Osteoblast (primary cell): ENCODE measurements at regions not wholly inside any gene's neighbourhood (a gene's known extent, or its start where the extent isn't known, plus 50 kb on each side); places are given as distances from the start of the nearest gene placed in this dataset.

ENCODE experiments used
- DNase-seq: peaks from one replicate; pipeline ENCODE4 v3.0.0; 2011; ENCODE audit warnings: low spot score, mixed read lengths; ENCODE audit not compliant: insufficient read length; ENCODE audit errors: missing footprints
- H2AFZ ChIP-seq: 2 replicates; pipeline ENCODE4 v1.6.0; 2011; ENCODE audit warnings: mild to moderate bottlenecking, low read length
- H3K27ac ChIP-seq: 2 replicates; pipeline ENCODE4 v1.5.1; 2011; ENCODE audit warnings: mild to moderate bottlenecking, low read depth, low read length, moderate library complexity
- H3K27me3 ChIP-seq: 2 replicates; pipeline ENCODE4 v1.6.0; 2012; ENCODE audit warnings: mild to moderate bottlenecking, control low read depth, inconsistent platforms, low read length, moderate library complexity; ENCODE audit not compliant: insufficient read depth
- H3K36me3 ChIP-seq: 2 replicates; pipeline ENCODE4 v1.5.1; 2011; ENCODE audit warnings: mild to moderate bottlenecking, low read length, control low read depth, moderate library complexity; ENCODE audit not compliant: insufficient read depth
- H3K4me1 ChIP-seq: 2 replicates; pipeline ENCODE4 v1.5.1; 2011; ENCODE audit warnings: mild to moderate bottlenecking, low read length, control low read depth, moderate library complexity; ENCODE audit not compliant: insufficient read depth
- H3K4me2 ChIP-seq: 2 replicates; pipeline ENCODE4 v1.6.0; 2011; ENCODE audit warnings: mild to moderate bottlenecking, low read length; ENCODE audit not compliant: insufficient read depth
- H3K4me3 ChIP-seq: fragments of 200-600 bp; sonication (generic); 3 replicates; pipeline ENCODE4 v1.5.1; 2012; ENCODE audit warnings: mild to moderate bottlenecking, low read length, inconsistent platforms; ENCODE audit not compliant: insufficient read depth
- H3K79me2 ChIP-seq: 2 replicates; pipeline ENCODE4 v1.6.0; 2012; ENCODE audit warnings: mild to moderate bottlenecking, low read length, control low read depth, inconsistent platforms; ENCODE audit not compliant: insufficient read depth
- H3K9me3 ChIP-seq: 2 replicates; pipeline ENCODE4 v1.5.1; 2011; ENCODE audit warnings: low read depth, low read length, control low read depth
- H4K20me1 ChIP-seq: 2 replicates; pipeline ENCODE4 v1.6.0; 2012; ENCODE audit warnings: mild to moderate bottlenecking, low read length, control low read depth; ENCODE audit not compliant: insufficient read depth
- CTCF ChIP-seq: IDR thresholded peaks from 2 replicates; pipeline ENCODE4 v1.5.1; 2011; ENCODE audit warnings: mild to moderate bottlenecking, low read depth, low read length, moderate library complexity; ENCODE audit errors: extremely low read depth

- H3K79me2 ChIP-seq: no peaks in the 10 kb centered on the region
- H2AFZ ChIP-seq: no peak overlapping the region
- no peak for DNase-seq
- H3K9me3 ChIP-seq: no peaks in the 10 kb centered on the region
- no peak overlapping the region for H3K27ac ChIP-seq
- H4K20me1 ChIP-seq: no peaks in the 10 kb centered on the region
- TF ChIP-seq CTCF: no peak
- H3K4me1 ChIP-seq: no peaks in the 10 kb centered on the region
- H3K27me3 ChIP-seq: no peaks in the 10 kb centered on the region
- no peak overlapping the region for H3K4me2 ChIP-seq
- H3K4me3 ChIP-seq: no peak overlapping the region
- no peaks in the 10 kb centered on the region for H3K36me3 ChIP-seq
Measured at GRCh38 chr6:167706313-167707109, 120.2 kb upstream of the AFDN start.

DNA sequence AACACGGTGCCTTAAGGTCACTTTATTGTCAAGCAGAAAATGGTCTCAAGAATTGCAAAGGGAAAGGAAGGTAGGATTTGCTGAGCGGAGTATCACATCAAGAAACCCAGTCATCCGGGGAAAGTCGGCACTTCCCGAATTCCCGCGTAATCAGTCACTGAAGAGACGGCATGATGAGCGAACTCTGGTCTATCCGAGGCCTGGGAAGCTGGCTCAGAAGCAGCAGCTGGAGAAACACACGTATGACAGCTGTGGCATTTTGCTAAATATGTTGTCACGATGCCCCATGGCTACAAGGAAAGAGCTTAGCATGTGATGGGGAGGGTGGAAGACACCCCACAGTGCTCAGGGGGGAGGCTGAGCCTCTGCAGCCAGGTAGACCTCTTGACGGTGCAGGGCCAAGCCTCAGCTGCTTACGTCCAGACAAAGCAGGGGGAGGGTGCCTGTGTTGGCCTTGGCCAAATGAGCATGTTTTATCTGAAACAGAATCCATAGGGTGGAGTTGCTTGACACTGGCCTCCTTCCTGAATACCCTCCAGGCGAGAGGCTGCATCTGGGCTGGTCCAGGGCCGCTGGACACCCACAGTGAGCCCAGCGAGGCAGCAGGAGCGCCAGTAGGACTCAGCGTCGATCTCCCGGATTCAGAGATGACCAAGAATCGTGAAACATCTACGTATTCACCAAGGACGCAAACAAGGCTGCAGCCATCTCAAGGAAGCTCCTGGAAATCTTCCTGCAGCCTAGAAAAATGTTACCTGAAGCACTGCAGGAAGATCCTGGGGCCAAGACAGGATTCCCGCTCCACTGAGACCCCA is 118.8 kb upstream of the AFDN start:
- H3K36me3 ChIP-seq: no peaks in the 10 kb centered on the region

GRCh38 chr6:167708501-167709094 is 118.1 kb upstream of the AFDN start:
- no peaks in the 10 kb centered on the region for H3K4me1 ChIP-seq

More for the DNA sequence above, 118.8 kb upstream of the AFDN start:
- Histone ChIP-seq H3K27me3 (no peaks in the 10 kb centered on the region), H3K27ac (no peak overlapping the region), H3K4me2 (no peak overlapping the region), H4K20me1 (no peaks in the 10 kb centered on the region), H3K9me3 (no peaks in the 10 kb centered on the region), H3K79me2 (no peaks in the 10 kb centered on the region), H3K4me3 (no peak overlapping the region), H2AFZ (no peak overlapping the region), H3K4me1 (no peaks in the 10 kb centered on the region)
- TF ChIP-seq CTCF: no peak
- no peak for DNase-seq

More at GRCh38 chr6:167708501-167709094, 118.1 kb upstream of the AFDN start:
- no peak overlapping the region for H2AFZ ChIP-seq
- H3K4me2 ChIP-seq: no peak overlapping the region
- DNase-seq: no peak
- H3K4me3 ChIP-seq: no peak overlapping the region
- H3K79me2 ChIP-seq: no peaks in the 10 kb centered on the region
- no peaks in the 10 kb centered on the region for H3K27me3 ChIP-seq
- H3K9me3 ChIP-seq: no peaks in the 10 kb centered on the region
- H4K20me1 ChIP-seq: no peaks in the 10 kb centered on the region
- no peak for TF ChIP-seq CTCF
- H3K36me3 ChIP-seq: no peaks in the 10 kb centered on the region
- no peak overlapping the region for H3K27ac ChIP-seq
